ENCODE measurements at regions not wholly inside any gene's neighbourhood (a gene's known extent, or its start where the extent isn't known, plus 50 kb on each side); places are given as distances from the start of the nearest gene placed in this dataset.

GRCh38 chr1:209260136-209260535 is 323.4 kb upstream of the CAMK1G start:
- in situ Hi-C loops (cut with HindIII; ENCODE audit: low pct_unique_long_range_greater_than_20kb, low sequenced_read_pairs) = no loop called here
- TF ChIP-seq POLR2AphosphoS5 (IDR thresholded peaks at IDR 0.05; ENCODE audit: low read depth, low read length) (no peak), SIN3A (IDR thresholded peaks at IDR 0.05; ENCODE audit: borderline replicate concordance, insufficient read depth, low read depth, low read length) (no peak), CTCF (IDR thresholded peaks at IDR 0.05) (no peak), REST (IDR thresholded peaks at IDR 0.05; ENCODE audit: insufficient read depth in 1 of 2, low read depth in 2 of 2, low read length in 1 of 2) (no peak), TCF7L2 (IDR thresholded peaks at IDR 0.05; ENCODE audit: low read depth, low read length) (no peak)
- POLR2A ChIA-PET = no interaction called here
- no peak overlapping the region for H3K27ac ChIP-seq (ENCODE audit: low read length)
- H3K9me3 ChIP-seq (ENCODE audit: control insufficient read depth, insufficient read depth, low read depth, low read length) = no peaks in the 10 kb centered on the region
- intact Hi-C loops (cut with micrococcal nuclease; ENCODE audit: unreplicated experiment) = no loop called here
- CTCF ChIA-PET = no interaction called here
- no peaks in the 10 kb centered on the region for H3K4me1 ChIP-seq (ENCODE audit: control insufficient read depth, insufficient read depth, low read length)
- no peaks in the 10 kb centered on the region for H3K36me3 ChIP-seq (ENCODE audit: control insufficient read depth, insufficient read depth, low read length)
- no peak for DNase-seq (ENCODE audit: low read depth, low spot score)
- H3K27me3 ChIP-seq (ENCODE audit: control insufficient read depth, insufficient read depth, low read length) = no peaks in the 10 kb centered on the region
- ATAC-seq = no peak
- H3K4me3 ChIP-seq (ENCODE audit: low read depth in 2 of 2, low read length in 2 of 2) = no peak overlapping the region
- BruUV-seq (replicated peaks) = no TSS peak

GRCh38 chr1:209262631-209263030 is 320.9 kb upstream of the CAMK1G start:
- ATAC-seq (no peak), DNase-seq (ENCODE audit: low read depth, low spot score) (no peak)
- Histone ChIP-seq H3K9me3 (ENCODE audit: control insufficient read depth, insufficient read depth, low read depth, low read length) (no peaks in the 10 kb centered on the region), H3K36me3 (ENCODE audit: control insufficient read depth, insufficient read depth, low read length) (no peaks in the 10 kb centered on the region), H3K4me1 (ENCODE audit: control insufficient read depth, insufficient read depth, low read length) (no peaks in the 10 kb centered on the region), H3K4me3 (ENCODE audit: low read depth in 2 of 2, low read length in 2 of 2) (no peak overlapping the region), H3K27ac (ENCODE audit: low read length) (no peak overlapping the region), H3K27me3 (ENCODE audit: control insufficient read depth, insufficient read depth, low read length) (no peaks in the 10 kb centered on the region)
- intact Hi-C loops (cut with micrococcal nuclease; ENCODE audit: unreplicated experiment) = no loop called here
- in situ Hi-C loops (cut with HindIII; ENCODE audit: low pct_unique_long_range_greater_than_20kb, low sequenced_read_pairs) = no loop called here
- BruUV-seq (replicated peaks) = no TSS peak
- ChIA-PET POLR2A (no interaction called here), CTCF (no interaction called here)
- TF ChIP-seq CTCF (IDR thresholded peaks at IDR 0.05) (no peak), TCF7L2 (IDR thresholded peaks at IDR 0.05; ENCODE audit: low read depth, low read length) (no peak), SIN3A (IDR thresholded peaks at IDR 0.05; ENCODE audit: borderline replicate concordance, insufficient read depth, low read depth, low read length) (no peak), REST (IDR thresholded peaks at IDR 0.05; ENCODE audit: insufficient read depth in 1 of 2, low read depth in 2 of 2, low read length in 1 of 2) (no peak), POLR2AphosphoS5 (IDR thresholded peaks at IDR 0.05; ENCODE audit: low read depth, low read length) (no peak)
